Upper lobe of left lung (tissue), 6 donors: ENCODE measurements at regions not wholly inside any gene's neighbourhood (a gene's known extent, or its start where the extent isn't known, plus 50 kb on each side); places are given as distances from the start of the nearest gene placed in this dataset.

Experiments
- ATAC-seq, 2 donors: fragments of 200-7000 bp; cut with Tn5 transposase; one replicate each; pipeline ENCODE4 v1.9.1; 2022; ENCODE audit warnings: mild to moderate bottlenecking in 2 of 2, moderate library complexity in 2 of 2; ENCODE audit not compliant: low FRiP score in 2 of 2
- DNase-seq, 2 donors: peaks; one replicate each; pipeline ENCODE4 v3.0.0-alpha.2; 2019 to 2020
- H3K27ac ChIP-seq, 4 donors: fragments of 200-600 bp; sonication (generic); one replicate each; pipeline ENCODE4 v1.5.1; 2016 to 2019
- H3K27me3 ChIP-seq, 4 donors: fragments of 200-600 bp; sonication (generic); one replicate each; pipeline ENCODE4 v1.5.1; 2017 to 2019
- H3K36me3 ChIP-seq, 4 donors: fragments of 200-600 bp; sonication (generic); one replicate each; pipeline ENCODE4 v1.5.1; 2016 to 2019
- H3K4me1 ChIP-seq, 4 donors: fragments of 200-600 bp; sonication (generic); one replicate each; pipeline ENCODE4 v1.5.1; 2018 to 2019
- H3K4me3 ChIP-seq, 4 donors: fragments of 200-600 bp; sonication (generic); one replicate each; pipeline ENCODE4 v1.5.1; 2017 to 2019; ENCODE audit warnings: mild to moderate bottlenecking in 2 of 4, moderate library complexity in 1 of 4
- H3K9me3 ChIP-seq, 4 donors: fragments of 200-600 bp; sonication (generic); one replicate each; pipeline ENCODE4 v1.5.1; 2018 to 2019
- EP300 ChIP-seq, 4 donors: sonication (generic); formaldehyde crosslinking; IDR thresholded peaks; one replicate each; pipeline ENCODE4 v1.5.1; 2017; ENCODE audit warnings: antibody characterized with exemption in 4 of 4, control low read depth in 2 of 4
- POLR2A ChIP-seq, 4 donors: fragments of 450-650 bp; IDR thresholded peaks; one replicate each; pipeline ENCODE4 v1.5.1; 2016 to 2017; ENCODE audit warnings: antibody characterized with exemption in 4 of 4, mild to moderate bottlenecking in 2 of 4
- POLR2AphosphoS5 ChIP-seq, 2 donors: sonication (generic); formaldehyde crosslinking; IDR thresholded peaks; one replicate each; pipeline ENCODE4 v1.5.1; 2017; ENCODE audit warnings: antibody characterized with exemption in 2 of 2
- WGBS, 2 donors: methylation state at CpG; one replicate each; pipeline ENCODE4 v1.1.5; 2017 to 2018; 5-methylcytosine and 5-hydroxymethylcytosine counted together
- TF ChIP-seq, protein P1 (sequence below), 6 experiments: fragments of 450-650 bp in 4 of 6; fragments of 200-600 bp in 2 of 6; sonication (generic) in 2 of 6; IDR thresholded peaks; one replicate each; pipeline ENCODE4 v1.5.1; 2016 to 2019; ENCODE audit warnings: antibody characterized with exemption in 6 of 6
- donor health status: DM: no; HTN: no; CAD: no; lungs with moderate emphysema.
- donor health status: DM: no; HTN: yes; CAD: no; lungs with severe emphysema.

DNA sequence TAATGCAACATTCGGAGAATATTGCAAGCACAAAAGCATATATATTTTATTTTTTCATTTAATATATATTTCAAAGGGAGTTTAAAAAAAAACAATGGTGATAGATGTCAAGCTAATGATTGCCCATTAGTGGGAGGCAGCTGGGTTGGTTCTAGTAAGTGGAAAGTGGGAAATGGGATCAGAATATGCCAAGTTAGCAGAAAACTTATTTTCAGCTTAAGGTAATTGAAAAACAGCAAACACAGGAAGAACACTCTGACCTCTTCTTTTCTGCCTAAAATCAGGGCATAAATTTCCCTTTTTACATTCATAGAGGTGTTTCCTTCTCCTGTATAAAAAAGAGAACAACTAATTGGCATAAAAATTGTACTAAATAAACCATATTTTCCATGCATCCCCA lies 535.3 kb upstream of the SYT4 start:
- H3K4me1 ChIP-seq, result no peaks in the 10 kb centered on the region
- no peak overlapping the region for H3K27ac ChIP-seq
- TF ChIP-seq POLR2AphosphoS5 (IDR thresholded peaks at IDR 0.05), result no peak
- TF ChIP-seq, protein P1, sequence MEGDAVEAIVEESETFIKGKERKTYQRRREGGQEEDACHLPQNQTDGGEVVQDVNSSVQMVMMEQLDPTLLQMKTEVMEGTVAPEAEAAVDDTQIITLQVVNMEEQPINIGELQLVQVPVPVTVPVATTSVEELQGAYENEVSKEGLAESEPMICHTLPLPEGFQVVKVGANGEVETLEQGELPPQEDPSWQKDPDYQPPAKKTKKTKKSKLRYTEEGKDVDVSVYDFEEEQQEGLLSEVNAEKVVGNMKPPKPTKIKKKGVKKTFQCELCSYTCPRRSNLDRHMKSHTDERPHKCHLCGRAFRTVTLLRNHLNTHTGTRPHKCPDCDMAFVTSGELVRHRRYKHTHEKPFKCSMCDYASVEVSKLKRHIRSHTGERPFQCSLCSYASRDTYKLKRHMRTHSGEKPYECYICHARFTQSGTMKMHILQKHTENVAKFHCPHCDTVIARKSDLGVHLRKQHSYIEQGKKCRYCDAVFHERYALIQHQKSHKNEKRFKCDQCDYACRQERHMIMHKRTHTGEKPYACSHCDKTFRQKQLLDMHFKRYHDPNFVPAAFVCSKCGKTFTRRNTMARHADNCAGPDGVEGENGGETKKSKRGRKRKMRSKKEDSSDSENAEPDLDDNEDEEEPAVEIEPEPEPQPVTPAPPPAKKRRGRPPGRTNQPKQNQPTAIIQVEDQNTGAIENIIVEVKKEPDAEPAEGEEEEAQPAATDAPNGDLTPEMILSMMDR (IDR thresholded peaks at IDR 0.05), result no peak
- TF ChIP-seq EP300 (IDR thresholded peaks at IDR 0.05), result no peak
- no peak for TF ChIP-seq POLR2A (IDR thresholded peaks at IDR 0.05)
- no peaks in the 10 kb centered on the region for H3K9me3 ChIP-seq
- DNase-seq (no peak), ATAC-seq (no peak)
- 94 to 97% methylated on average over 1 of the region's 1 CpG for WGBS, 2 donors
- H3K27me3 ChIP-seq, result no peaks in the 10 kb centered on the region
- no peaks in the 10 kb centered on the region for H3K36me3 ChIP-seq
- no peak overlapping the region for H3K4me3 ChIP-seq

DNA sequence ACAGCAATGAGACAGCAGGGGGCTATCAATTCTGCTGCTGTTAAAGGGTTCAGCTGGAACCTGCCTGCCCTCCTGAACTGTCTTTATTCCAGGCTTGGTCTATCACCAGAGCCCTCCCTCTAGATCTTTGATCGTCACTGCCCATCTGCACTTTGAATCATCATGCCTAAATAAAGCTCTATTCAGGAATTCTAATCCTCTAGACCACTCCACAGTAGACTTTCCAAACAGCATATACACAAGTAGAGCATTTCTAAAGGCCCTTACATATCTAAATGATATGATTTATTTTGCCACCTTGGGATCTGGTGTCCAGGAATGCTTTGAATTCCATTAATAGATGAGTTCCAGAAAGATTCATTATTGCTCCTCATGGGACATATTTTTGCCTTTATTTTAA lies 542.1 kb upstream of the SYT4 start:
- Histone ChIP-seq H3K4me1 (no peaks in the 10 kb centered on the region), H3K27me3 (no peaks in the 10 kb centered on the region), H3K27ac (no peak overlapping the region), H3K4me3 (no peak overlapping the region), H3K9me3 (no peaks in the 10 kb centered on the region), H3K36me3 (no peaks in the 10 kb centered on the region)
- ATAC-seq (no peak), DNase-seq (no peak)
- TF ChIP-seq POLR2A (IDR thresholded peaks at IDR 0.05) (no peak), POLR2AphosphoS5 (IDR thresholded peaks at IDR 0.05) (no peak), EP300 (IDR thresholded peaks at IDR 0.05) (no peak)
- TF ChIP-seq, protein P1 (IDR thresholded peaks at IDR 0.05), result no peak
- WGBS, 2 donors, result 82% methylated on average over 1 of the region's 1 CpG

DNA sequence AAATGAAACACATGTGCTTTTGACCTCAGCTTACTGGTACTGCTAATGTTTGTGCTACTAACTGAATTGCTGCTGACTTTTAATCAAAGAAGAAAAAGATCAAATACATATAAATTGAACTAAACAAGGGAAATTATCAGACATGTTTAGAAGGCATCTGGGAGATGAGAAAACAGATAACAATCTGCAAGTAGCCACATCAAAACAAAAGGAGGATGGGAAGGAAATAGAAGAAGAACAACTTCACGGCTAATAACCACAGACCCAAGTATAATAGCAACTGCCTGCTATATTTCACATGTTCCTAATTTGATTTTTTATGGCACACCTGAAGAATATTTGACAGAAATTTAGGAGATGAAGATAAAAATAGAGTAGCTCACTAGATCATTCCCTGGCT lies 542.6 kb upstream of the SYT4 start:
- TF ChIP-seq EP300 (IDR thresholded peaks at IDR 0.05) (no peak), POLR2A (IDR thresholded peaks at IDR 0.05) (no peak), POLR2AphosphoS5 (IDR thresholded peaks at IDR 0.05) (no peak)
- TF ChIP-seq, protein P1 (IDR thresholded peaks at IDR 0.05), result no peak
- ATAC-seq, result no peak
- Histone ChIP-seq H3K9me3 (no peaks in the 10 kb centered on the region), H3K27ac (no peak overlapping the region), H3K4me1 (no peaks in the 10 kb centered on the region), H3K36me3 (no peaks in the 10 kb centered on the region), H3K27me3 (no peaks in the 10 kb centered on the region), H3K4me3 (no peak overlapping the region)
- DNase-seq, result no peak
- 36 to 44% methylated on average over 1 of the region's 1 CpG for WGBS, 2 donors

DNA sequence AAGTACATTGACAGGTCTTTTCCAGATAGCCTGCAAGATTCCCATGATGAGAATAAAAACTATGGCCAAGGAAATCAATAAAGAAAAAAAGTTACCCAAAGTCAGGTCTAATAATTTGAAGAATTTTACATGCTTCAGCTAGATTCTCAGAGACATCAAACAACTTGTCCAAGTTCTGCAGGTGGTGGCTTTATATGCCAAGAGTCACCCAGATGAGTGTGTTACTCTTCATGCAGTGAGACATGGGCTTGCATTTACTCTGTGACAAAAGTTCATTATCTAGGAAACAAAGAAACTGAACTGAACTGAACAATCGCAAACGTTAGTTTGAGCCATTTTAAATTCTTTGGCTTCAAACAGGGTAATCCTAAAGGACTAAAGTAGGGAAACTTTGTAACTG lies 548.5 kb upstream of the SYT4 start:
- no peaks in the 10 kb centered on the region for H3K27me3 ChIP-seq
- no peak for DNase-seq
- 76 to 81% methylated on average over 2 of the region's 2 CpGs for WGBS, 2 donors
- H3K4me1 ChIP-seq, result no peaks in the 10 kb centered on the region
- no peaks in the 10 kb centered on the region for H3K36me3 ChIP-seq
- no peak overlapping the region for H3K27ac ChIP-seq
- no peak overlapping the region for H3K4me3 ChIP-seq
- H3K9me3 ChIP-seq, result no peaks in the 10 kb centered on the region
- no peak for TF ChIP-seq POLR2A (IDR thresholded peaks at IDR 0.05)
- TF ChIP-seq, protein P1 (IDR thresholded peaks at IDR 0.05), result no peak
- TF ChIP-seq EP300 (IDR thresholded peaks at IDR 0.05), result no peak
- TF ChIP-seq POLR2AphosphoS5 (IDR thresholded peaks at IDR 0.05), result no peak
- ATAC-seq, result no peak

DNA sequence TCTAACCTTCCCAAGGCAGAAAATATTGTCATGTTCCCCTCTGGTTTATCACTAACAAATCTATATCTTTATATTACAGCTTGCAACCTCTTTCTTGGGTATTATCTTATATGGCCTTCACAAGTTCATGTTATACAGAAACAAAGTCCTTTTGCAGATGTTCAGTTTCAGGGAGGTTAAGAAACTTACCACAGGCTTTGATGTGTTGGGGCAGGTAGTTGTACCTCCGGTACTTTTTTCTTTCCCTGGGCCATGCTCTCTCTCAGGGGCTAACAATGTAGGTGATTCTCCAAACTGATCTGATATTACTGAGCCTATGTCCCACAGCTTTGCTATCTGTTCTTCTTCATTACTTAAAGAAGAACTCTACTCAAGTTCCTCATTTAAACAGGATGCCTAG lies 548.9 kb upstream of the SYT4 start:
- Histone ChIP-seq H3K36me3 (no peaks in the 10 kb centered on the region), H3K4me1 (no peaks in the 10 kb centered on the region), H3K9me3 (no peaks in the 10 kb centered on the region), H3K4me3 (no peak overlapping the region), H3K27me3 (no peaks in the 10 kb centered on the region), H3K27ac (no peak overlapping the region)
- TF ChIP-seq EP300 (IDR thresholded peaks at IDR 0.05), result no peak
- no peak for TF ChIP-seq POLR2AphosphoS5 (IDR thresholded peaks at IDR 0.05)
- no peak for TF ChIP-seq POLR2A (IDR thresholded peaks at IDR 0.05)
- TF ChIP-seq, protein P1 (IDR thresholded peaks at IDR 0.05), result no peak
- WGBS, 2 donors, result 85 to 95% methylated on average over 1 of the region's 1 CpG
- DNase-seq (no peak), ATAC-seq (no peak)
